IMR-90 (cell line): ENCODE measurements at regions not wholly inside any gene's neighbourhood (a gene's known extent, or its start where the extent isn't known, plus 50 kb on each side); places are given as distances from the start of the nearest gene placed in this dataset.
"Not testable (repeated sequence)": the region's sequence is repeated elsewhere in the genome, so short reads cannot be mapped to it uniquely, and the experiment has no call there.

ENCODE experiments used
- ATAC-seq: fragments of 200-7000 bp; cut with Tn5 transposase; 2 replicates; pipeline ENCODE4 v1.9.1; 2020; ENCODE audit warnings: low read depth, mild to moderate bottlenecking, moderate library complexity
- BruUV-seq: library from RNA; stranded (reverse); fragments of 400-500 nt; replicated peaks from 2 replicates; lab custom pipeline; 2021; lab: Mats Ljungman, UMichigan
- CTCF ChIA-PET: fragments of 300-600 bp; formaldehyde crosslinking; extraction: SDS; loops from one replicate; lab custom pipeline; 2021; ENCODE audit warnings: antibody characterized with exemption; lab: Yijun Ruan, JAX
- POLR2A ChIA-PET: fragments of 300-600 bp; sonication (Branson Sonifier 250); formaldehyde crosslinking; loops from one replicate; lab custom pipeline; 2022; ENCODE audit warnings: antibody characterized with exemption; ENCODE audit not compliant: unreplicated experiment; lab: Charles Lee
- DNase-seq: peaks from one replicate; pipeline ENCODE4 v3.0.0; 2013
- H2AFZ ChIP-seq: replicated peaks from 2 replicates; pipeline ENCODE3; 2013; ENCODE audit warnings: low read length, mild to moderate bottlenecking; ENCODE audit not compliant: poor library complexity
- H2AK5ac ChIP-seq: 2 replicates; pipeline ENCODE4 v1.6.1; 2013; ENCODE audit warnings: low read depth, low read length, inconsistent platforms
- H2AK9ac ChIP-seq: replicated peaks from 2 replicates; pipeline ENCODE3; 2013; ENCODE audit warnings: mild to moderate bottlenecking, low read depth, low read length, moderate library complexity; ENCODE audit not compliant: poor library complexity
- H2BK120ac ChIP-seq: 2 replicates; pipeline ENCODE4 v1.6.1; 2013; ENCODE audit warnings: low read depth, low read length, inconsistent platforms
- H2BK15ac ChIP-seq: 3 replicates; pipeline ENCODE4 v1.6.1; 2013; ENCODE audit warnings: low read depth, low read length, inconsistent platforms
- H2BK20ac ChIP-seq: 2 replicates; pipeline ENCODE4 v1.6.1; 2013; ENCODE audit warnings: low read depth, mild to moderate bottlenecking, inconsistent platforms, low read length, moderate library complexity
- H2BK5ac ChIP-seq: 2 replicates; pipeline ENCODE4 v1.6.1; 2013; ENCODE audit warnings: mild to moderate bottlenecking, low read depth, low read length, inconsistent platforms; ENCODE audit not compliant: poor library complexity, severe bottlenecking
- H3K14ac ChIP-seq: replicated peaks from 2 replicates; pipeline ENCODE4 v1.6.1; 2013; ENCODE audit warnings: low read depth, low read length, inconsistent platforms
- H3K18ac ChIP-seq: 2 replicates; pipeline ENCODE4 v1.6.1; 2013; ENCODE audit warnings: low read depth, low read length, control low read depth
- H3K23ac ChIP-seq: 2 replicates; pipeline ENCODE4 v1.6.1; 2013; ENCODE audit warnings: low read depth, low read length, inconsistent platforms
- H3K27ac ChIP-seq: 2 replicates; pipeline ENCODE4 v1.5.1; 2013; ENCODE audit warnings: mild to moderate bottlenecking, control low read depth, low read length; ENCODE audit not compliant: insufficient read depth
- H3K27me3 ChIP-seq: 2 replicates; pipeline ENCODE4 v1.6.1; 2013; ENCODE audit warnings: low read length; ENCODE audit not compliant: control insufficient read depth, insufficient read depth
- H3K36me3 ChIP-seq: 2 replicates; pipeline ENCODE4 v1.6.1; 2013; ENCODE audit warnings: low read length, mixed read lengths; ENCODE audit not compliant: control insufficient read depth, insufficient read depth
- H3K4ac ChIP-seq: 2 replicates; pipeline ENCODE4 v1.6.1; 2013; ENCODE audit warnings: low read depth, low read length, inconsistent platforms
- H3K4me1 ChIP-seq: 2 replicates; pipeline ENCODE4 v1.6.1; 2013; ENCODE audit warnings: low read length, mixed read lengths; ENCODE audit not compliant: control insufficient read depth, insufficient read depth
- H3K4me2 ChIP-seq: 2 replicates; pipeline ENCODE4 v1.6.1; 2013; ENCODE audit warnings: low read depth, mild to moderate bottlenecking, control low read depth, low read length, moderate library complexity
- H3K4me3 ChIP-seq: 2 replicates; pipeline ENCODE4 v1.5.1; 2013; ENCODE audit warnings: low read depth, mild to moderate bottlenecking, control low read depth, low read length, moderate library complexity; ENCODE audit not compliant: insufficient read depth
- H3K56ac ChIP-seq: 2 replicates; pipeline ENCODE4 v1.6.1; 2013; ENCODE audit warnings: low read length, inconsistent platforms; ENCODE audit not compliant: insufficient read depth; ENCODE audit errors: extremely low read depth
- H3K79me1 ChIP-seq, 2 experiments: 2 replicates each; pipeline ENCODE4 v1.6.1; 2013; ENCODE audit warnings: low read length in 2 of 2, inconsistent platforms in 1 of 2, low read depth in 1 of 2
- H3K9ac ChIP-seq: 2 replicates; pipeline ENCODE4 v1.6.1; 2013; ENCODE audit warnings: low read depth, low read length, control low read depth
- H3K9me1 ChIP-seq: 2 replicates; pipeline ENCODE4 v1.6.1; 2013; ENCODE audit warnings: low read length, inconsistent platforms; ENCODE audit not compliant: insufficient read depth
- H3K9me3 ChIP-seq: 2 replicates; pipeline ENCODE4 v1.6.1; 2013; ENCODE audit warnings: low read length; ENCODE audit not compliant: control insufficient read depth, insufficient read depth
- H4K20me1 ChIP-seq: 2 replicates; pipeline ENCODE4 v1.6.1; 2013; ENCODE audit warnings: low read length, inconsistent platforms; ENCODE audit not compliant: insufficient read depth
- H4K5ac ChIP-seq: 2 replicates; pipeline ENCODE4 v1.6.1; 2013; ENCODE audit warnings: mild to moderate bottlenecking, low read depth, low read length, control low read depth
- H4K8ac ChIP-seq, 2 experiments: 2 replicates each; pipeline ENCODE4 v1.6.1; 2013; ENCODE audit warnings: low read depth in 2 of 2, low read length in 2 of 2, control low read depth in 1 of 2, inconsistent platforms in 1 of 2
- H4K91ac ChIP-seq: 2 replicates; pipeline ENCODE4 v1.6.1; 2013; ENCODE audit warnings: low read depth, low read length, inconsistent platforms; ENCODE audit not compliant: insufficient read depth
- WGBS, 2 experiments: methylation state at CpG; one replicate each; pipeline versions ENCODE4 v1.1.5 to v1.1.7; 2013; ENCODE audit warnings: missing lambda C conversion rate in 2 of 2; ENCODE audit not compliant: insufficient read length in 1 of 2; ENCODE audit errors: extremely low coverage in 2 of 2; 5-methylcytosine and 5-hydroxymethylcytosine counted together
- dilution Hi-C: fragments of 300-500 bp; cut with HindIII; formaldehyde crosslinking; loops from one replicate; pipeline ENCODE4 v1.14.3; 2018; ENCODE audit warnings: low sequenced_read_pairs; ENCODE audit not compliant: unreplicated experiment
- in situ Hi-C: fragments of 300-500 bp; cut with MboI; formaldehyde crosslinking; loops from 3 replicates; pipeline ENCODE4 v1.14.3; 2019; ENCODE audit warnings: low sequenced_read_pairs, inconsistent platforms, mixed read lengths
- intact Hi-C: fragments of 100-400 bp; cut with micrococcal nuclease; formaldehyde crosslinking; loops from 2 replicates; pipeline ENCODE4 v1.10.0; 2022

DNA sequence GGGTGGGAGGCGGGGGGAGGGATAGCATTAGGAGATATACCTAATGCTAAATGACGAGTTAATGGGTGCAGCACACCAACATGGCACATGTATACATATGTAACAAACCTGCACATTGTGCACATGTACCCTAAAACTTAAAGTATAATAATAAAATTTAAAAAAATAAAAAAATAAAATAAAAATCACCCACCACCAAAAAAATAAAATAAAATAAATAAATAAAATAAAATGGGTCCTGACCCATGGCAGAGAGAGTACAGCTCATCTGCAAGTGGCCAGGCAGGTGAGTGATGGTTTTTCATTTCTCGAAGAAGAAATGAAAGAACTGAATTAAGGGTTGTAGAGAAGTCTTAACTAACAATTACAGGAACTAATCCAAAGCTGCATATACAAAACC, 92.4 kb downstream of the ACAA2 start:
- H3K23ac ChIP-seq, H4K5ac ChIP-seq, H3K9me1 ChIP-seq, H3K27me3 ChIP-seq, H4K91ac ChIP-seq, H2AK5ac ChIP-seq, H2BK5ac ChIP-seq, intact Hi-C loops, H3K9me3 ChIP-seq, H3K56ac ChIP-seq, H3K4me3 ChIP-seq, BruUV-seq, H3K4ac ChIP-seq, H2AFZ ChIP-seq, dilution Hi-C loops, H3K14ac ChIP-seq, CTCF ChIA-PET, DNase-seq, H3K9ac ChIP-seq, H3K79me1 ChIP-seq, H3K27ac ChIP-seq, H2BK15ac ChIP-seq, H4K8ac ChIP-seq, ATAC-seq, in situ Hi-C loops, H4K20me1 ChIP-seq, H3K18ac ChIP-seq, H3K4me1 ChIP-seq, POLR2A ChIA-PET, H3K4me2 ChIP-seq, H2BK120ac ChIP-seq, H2BK20ac ChIP-seq, H2AK9ac ChIP-seq, H3K36me3 ChIP-seq: not testable (repeated sequence)
- no CpG with 5 or more reads among the region's 3 CpGs for WGBS, 2 experiments
